ENCODE measurements at regions not wholly inside any gene's neighbourhood (a gene's known extent, or its start where the extent isn't known, plus 50 kb on each side); places are given as distances from the start of the nearest gene placed in this dataset.

DNA sequence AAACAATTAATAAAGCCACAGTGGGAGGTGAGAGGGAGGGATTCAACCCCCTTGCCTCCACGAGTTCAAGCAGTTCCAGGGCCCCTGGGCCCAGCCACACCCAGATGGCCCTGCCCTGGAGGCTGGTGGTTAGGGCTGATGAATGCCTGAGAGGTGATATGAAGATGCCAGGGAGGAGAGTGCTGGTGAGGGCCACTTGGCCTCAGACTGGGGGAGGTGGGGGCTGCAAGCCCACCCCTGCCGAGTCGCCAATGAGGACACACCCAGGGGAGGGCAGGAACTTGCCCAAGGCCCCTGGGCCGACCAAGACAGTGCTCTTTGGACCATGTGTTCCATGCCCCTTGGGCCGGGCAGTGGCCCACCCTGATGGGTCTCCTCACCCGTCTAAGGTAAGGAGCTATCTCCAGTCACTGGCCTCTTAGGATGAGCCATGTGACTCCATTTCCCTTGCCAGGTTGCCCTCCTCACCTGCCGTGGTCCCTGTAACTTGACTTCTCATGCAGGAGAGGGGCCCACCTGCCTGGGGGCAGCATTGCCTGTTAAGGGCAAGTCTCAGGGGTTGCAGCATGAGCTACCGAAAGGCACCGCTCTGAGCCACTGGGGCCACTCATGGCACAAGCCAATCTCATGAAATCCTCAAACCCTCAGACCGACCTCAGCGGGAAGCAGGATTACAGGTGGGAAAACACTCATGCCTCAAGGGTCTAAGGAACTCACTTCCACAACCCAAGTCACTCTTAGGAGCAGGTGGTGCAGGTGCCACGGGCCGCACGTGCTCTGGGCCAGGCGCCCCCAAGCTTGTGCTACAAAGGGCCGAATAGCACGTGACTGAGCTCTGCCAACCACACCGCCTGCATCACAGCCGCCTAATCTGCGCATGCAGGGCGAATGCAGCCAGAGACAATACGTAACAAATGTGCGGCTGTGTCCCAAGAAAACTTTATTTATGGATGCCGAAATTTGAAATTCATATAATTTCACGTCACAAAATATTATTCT is 147.4 kb upstream of the MLN start:
- no peak for DNase-seq (ENCODE audit: low read depth)

GRCh38 chr6:33950472-33950881 is 146.7 kb upstream of the MLN start:
- DNase-seq (ENCODE audit: low read depth), result no peak

- no peak for DNase-seq (ENCODE audit: low read depth)
These were observed 146.2 kb upstream of the MLN start for GRCh38 chr6:33949877-33950435.

GRCh38 chr6:33949111-33949510 is 145.3 kb upstream of the MLN start:
- no peak for DNase-seq (ENCODE audit: low read depth)

GRCh38 chr6:33947916-33948594 is 144.3 kb upstream of the MLN start:
- DNase-seq (ENCODE audit: low read depth), result no peak

GRCh38 chr6:33947047-33947446 is 143.2 kb upstream of the MLN start:
- no peak for DNase-seq (ENCODE audit: low read depth)

DNA sequence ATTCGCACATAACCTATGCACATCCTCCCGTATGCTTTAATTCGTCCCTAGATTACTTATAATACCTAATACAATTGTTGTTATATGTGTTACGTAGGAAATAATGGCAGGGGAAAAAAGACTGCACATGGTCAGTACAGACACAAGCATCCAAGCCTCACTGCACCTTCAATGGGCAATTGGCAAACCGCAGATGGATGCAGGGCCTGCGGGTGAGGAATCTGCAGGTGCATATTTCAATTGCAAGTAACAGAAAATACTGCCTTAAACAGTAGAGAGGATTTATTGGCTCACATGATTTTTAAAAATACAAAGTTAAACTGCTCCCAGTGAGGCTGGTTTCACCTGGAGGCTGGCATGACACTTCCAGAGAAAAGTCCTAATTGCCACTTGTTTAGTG is 142.1 kb upstream of the MLN start:
- DNase-seq (ENCODE audit: low read depth), result no peak

DNA sequence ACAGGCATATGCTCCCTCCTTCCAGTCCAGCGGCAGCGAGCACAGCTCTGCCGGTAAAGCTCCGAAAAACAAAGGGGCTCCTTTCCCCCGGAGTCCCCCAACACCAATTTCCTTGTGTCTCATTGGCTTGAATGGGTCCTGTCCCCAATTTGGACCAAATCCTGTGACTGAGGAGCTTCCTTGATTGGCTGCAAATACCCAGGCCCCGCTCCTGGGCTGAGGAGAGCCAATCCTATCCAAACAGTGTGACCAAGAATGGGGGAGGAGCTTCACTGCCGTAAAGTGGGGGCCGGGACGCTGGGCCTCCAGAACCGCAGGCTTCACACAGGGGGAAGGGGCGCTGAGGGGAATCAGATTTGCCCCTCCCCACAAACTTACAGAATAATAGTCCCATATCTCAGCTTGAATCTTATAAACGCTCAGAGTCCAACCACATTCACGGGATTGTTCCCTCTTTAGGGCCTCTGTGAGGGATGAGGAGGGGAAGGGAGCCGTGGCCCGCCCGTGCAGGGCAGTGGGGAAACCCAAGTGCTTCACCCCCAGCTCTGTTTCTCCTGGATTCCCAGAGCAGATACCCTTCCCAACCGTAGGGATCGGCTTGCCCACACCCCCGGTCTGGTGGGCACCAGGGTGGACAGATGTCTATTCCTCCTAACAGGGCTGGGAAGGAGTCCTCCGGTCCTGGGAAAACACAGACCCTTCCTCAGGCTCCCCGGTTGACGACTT is 141.0 kb upstream of the MLN start:
- no peak for DNase-seq (ENCODE audit: low read depth)

GRCh38 chr6:33936886-33937285 is 133.1 kb upstream of the MLN start:
- no peak for DNase-seq (ENCODE audit: low read depth)

DNA sequence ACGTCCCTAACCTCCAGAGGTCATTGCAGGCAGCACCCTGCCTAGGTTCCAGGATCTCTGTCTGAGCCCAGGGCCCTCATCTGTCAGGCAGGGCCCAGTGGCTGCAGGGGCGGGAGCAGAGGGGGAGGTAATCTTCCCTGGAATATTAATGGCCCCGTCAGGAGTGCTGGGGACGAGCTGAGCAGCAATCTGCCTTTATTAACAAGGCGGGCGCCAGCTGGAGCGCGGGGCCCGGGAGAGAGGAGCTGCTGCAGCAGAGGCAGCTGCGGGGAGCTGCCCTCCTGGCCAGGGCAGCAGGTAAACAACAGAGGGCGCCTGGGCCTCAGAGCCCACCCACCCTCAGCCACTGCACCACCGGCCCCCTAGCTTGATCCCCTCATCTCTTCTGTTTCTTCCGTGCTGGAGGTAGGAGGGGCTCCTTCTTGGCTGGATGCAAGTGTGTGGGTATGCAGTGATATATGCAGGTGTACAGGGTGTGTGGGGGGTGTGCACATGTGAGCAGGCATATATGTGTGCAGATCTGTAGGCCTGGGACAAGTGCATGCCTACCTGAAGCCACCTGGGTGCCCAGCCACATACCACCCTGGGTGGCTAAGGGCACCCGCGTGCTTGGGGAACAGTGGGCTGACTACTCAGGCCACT is 131.8 kb upstream of the MLN start:
- no peak for DNase-seq (ENCODE audit: low read depth)

GRCh38 chr6:33934731-33935270 is 131.0 kb upstream of the MLN start:
- DNase-seq (ENCODE audit: low read depth), result no peak

- DNase-seq (ENCODE audit: low read depth), result no peak
These were observed 129.3 kb upstream of the MLN start for GRCh38 chr6:33933101-33933500.

DNA sequence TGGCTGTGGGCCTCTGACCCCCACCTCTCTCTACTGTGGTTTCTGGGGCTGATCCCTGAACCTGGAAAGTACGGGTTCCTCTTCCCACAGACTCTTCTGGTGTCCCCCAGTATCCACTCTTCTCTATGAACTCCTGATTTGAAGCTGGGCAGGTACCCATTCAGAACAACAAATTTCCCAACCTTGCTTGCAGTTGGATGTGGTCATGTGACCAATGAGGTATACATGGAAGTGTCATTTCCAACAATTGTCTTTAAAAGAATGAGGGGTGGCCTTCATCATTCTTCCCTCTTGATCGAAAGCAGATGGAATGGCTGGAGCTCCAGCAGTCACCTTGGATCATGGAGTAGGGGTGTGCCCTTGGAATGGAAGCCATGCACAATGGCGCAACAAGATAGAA is 128.0 kb upstream of the MLN start:
- DNase-seq (ENCODE audit: low read depth), result no peak

- DNase-seq (ENCODE audit: low read depth), result no peak
These were observed 125.9 kb upstream of the MLN start for GRCh38 chr6:33929575-33930288.

DNA sequence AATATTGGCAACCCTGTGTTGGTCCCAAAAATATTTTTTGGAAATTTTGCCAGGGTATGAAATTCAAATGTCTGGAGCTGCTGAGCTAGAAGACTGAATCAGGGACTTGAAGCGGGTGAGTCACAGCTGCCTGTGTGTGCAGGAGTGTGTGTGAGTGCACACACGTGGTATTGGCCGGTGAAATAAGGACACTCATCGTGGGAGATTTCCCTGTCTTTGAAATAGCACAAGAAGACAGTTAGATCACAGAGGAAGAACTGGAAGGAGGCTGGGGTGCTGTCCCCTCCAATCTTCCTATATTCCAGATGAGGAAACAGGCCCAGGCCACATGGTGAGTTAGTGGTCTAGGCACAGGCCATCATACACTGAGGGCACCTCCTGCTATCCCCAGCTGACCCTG is 123.8 kb upstream of the MLN start:
- DNase-seq (ENCODE audit: low read depth), result peak; percentile 20

DNA sequence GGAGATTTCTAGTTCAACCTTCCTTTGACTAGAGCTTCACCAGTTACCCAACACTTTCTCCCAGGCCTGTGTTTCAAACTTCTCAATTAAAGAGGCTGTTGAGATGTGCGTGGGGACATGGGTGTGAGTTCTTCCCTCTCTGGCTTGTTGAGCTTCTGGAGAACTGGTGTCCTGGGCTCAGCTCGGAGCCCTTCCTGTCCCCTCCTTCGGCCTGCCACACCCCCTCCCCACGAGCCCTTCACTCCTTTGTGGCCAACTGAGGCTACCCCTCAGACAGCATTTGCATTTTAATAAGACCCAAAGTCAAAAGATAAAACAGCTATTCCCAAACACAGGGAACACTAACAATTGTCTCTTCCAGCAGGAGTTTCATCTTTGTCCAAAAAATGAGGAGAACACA is 123.3 kb upstream of the MLN start:
- no peak for DNase-seq (ENCODE audit: low read depth)

- peak; percentile 3 for DNase-seq (ENCODE audit: low read depth)
These were observed 122.6 kb upstream of the MLN start for GRCh38 chr6:33926451-33926850.

GRCh38 chr6:33925936-33926335 is 122.1 kb upstream of the MLN start:
- no peak for DNase-seq (ENCODE audit: low read depth)

GRCh38 chr6:33925210-33925609 is 121.4 kb upstream of the MLN start:
- no peak for DNase-seq (ENCODE audit: low read depth)

GRCh38 chr6:33924681-33925080 is 120.9 kb upstream of the MLN start:
- DNase-seq (ENCODE audit: low read depth), result no peak
